Fibroblast of lung (primary cell): ENCODE measurements at regions not wholly inside any gene's neighbourhood (a gene's known extent, or its start where the extent isn't known, plus 50 kb on each side); places are given as distances from the start of the nearest gene placed in this dataset.

Experiments
- DNase-seq, 2 donors: peaks; one replicate each; pipeline versions ENCODE4 v3.0.0 to v3.0.0-alpha.2; 2010; ENCODE audit warnings: low read depth in 2 of 2
- H2AFZ ChIP-seq: 2 replicates; pipeline ENCODE4 v1.5.1; 2012; ENCODE audit warnings: low read length, control low read depth, inconsistent platforms
- H3K27ac ChIP-seq: 2 replicates; pipeline ENCODE4 v1.5.1; 2011; ENCODE audit warnings: low read length, control low read depth; ENCODE audit not compliant: insufficient read depth
- H3K27me3 ChIP-seq: 2 replicates; pipeline ENCODE4 v1.5.1; 2011; ENCODE audit warnings: mild to moderate bottlenecking, low read length; ENCODE audit not compliant: control insufficient read depth, insufficient read depth
- H3K36me3 ChIP-seq: 2 replicates; pipeline ENCODE4 v1.5.1; 2011; ENCODE audit warnings: low read length; ENCODE audit not compliant: control insufficient read depth, insufficient read depth
- H3K4me1 ChIP-seq: 2 replicates; pipeline ENCODE4 v1.5.1; 2011; ENCODE audit warnings: low read length; ENCODE audit not compliant: control insufficient read depth, insufficient read depth; ENCODE audit errors: extremely low read depth
- H3K4me2 ChIP-seq: 2 replicates; pipeline ENCODE4 v1.5.1; 2011; ENCODE audit warnings: low read length, control low read depth; ENCODE audit not compliant: insufficient read depth; ENCODE audit errors: extremely low read depth
- H3K4me3 ChIP-seq, 4 experiments: fragments of 200-600 bp in 1 of 4; sonication (generic) in 1 of 4; replicated peaks in 1 of 4; 2 replicates each; pipeline ENCODE4 v1.5.1; 2011 to 2016; ENCODE audit warnings: low read length in 4 of 4, low read depth in 3 of 4, mild to moderate bottlenecking in 3 of 4, control low read depth in 2 of 4, inconsistent platforms in 1 of 4, mixed read lengths in 1 of 4; ENCODE audit not compliant: insufficient read depth in 1 of 4; ENCODE audit errors: control extremely low read depth in 1 of 4
- H3K79me2 ChIP-seq: 2 replicates; pipeline ENCODE4 v1.5.1; 2012; ENCODE audit warnings: mild to moderate bottlenecking, low read length, inconsistent platforms; ENCODE audit not compliant: control insufficient read depth, insufficient read depth
- H3K9ac ChIP-seq: 2 replicates; pipeline ENCODE4 v1.5.1; 2011; ENCODE audit warnings: mild to moderate bottlenecking, low read length, control low read depth; ENCODE audit not compliant: insufficient read depth
- H3K9me3 ChIP-seq: 2 replicates; pipeline ENCODE4 v1.5.1; 2012; ENCODE audit warnings: low read depth, low read length; ENCODE audit not compliant: control insufficient read depth, insufficient read depth
- H4K20me1 ChIP-seq: 2 replicates; pipeline ENCODE4 v1.5.1; 2011; ENCODE audit warnings: low read length; ENCODE audit not compliant: control insufficient read depth, insufficient read depth; ENCODE audit errors: extremely low read depth
- CTCF ChIP-seq, 2 donors: IDR thresholded peaks in 1 of 2; conservative IDR thresholded peaks in 1 of 2; 1 replicate in 1 of 2; 2 replicates in 1 of 2; pipeline ENCODE4 v1.5.1; 2011 to 2012; ENCODE audit warnings: low read length in 2 of 2, control low read depth in 1 of 2, inconsistent platforms in 1 of 2, low read depth in 1 of 2, mild to moderate bottlenecking in 1 of 2
- EZH2 ChIP-seq: IDR thresholded peaks from 2 replicates; pipeline ENCODE4 v1.5.1; 2012; ENCODE audit warnings: low read length, control low read depth, mild to moderate bottlenecking; ENCODE audit errors: missing control alignments

- Histone ChIP-seq H3K36me3 (no peaks in the 10 kb centered on the region), H3K9me3 (no peaks in the 10 kb centered on the region), H3K79me2 (no peaks in the 10 kb centered on the region), H2AFZ (no peak overlapping the region), H3K4me3 (no peak overlapping the region), H4K20me1 (no peaks in the 10 kb centered on the region), H3K27me3 (no peaks in the 10 kb centered on the region), H3K27ac (no peak overlapping the region), H3K4me2 (no peak overlapping the region), H3K4me1 (no peaks in the 10 kb centered on the region), H3K9ac (no peak overlapping the region)
- no peak for TF ChIP-seq CTCF (conservative IDR thresholded peaks at IDR 0.05 in 1 of 2, IDR thresholded peaks at IDR 0.05 in 1 of 2; ENCODE audit: low read depth in 1 of 2, low read length in 2 of 2)
- no peak for TF ChIP-seq EZH2
- DNase-seq = peak; percentile 65 to 91
Observed at GRCh38 chr20:10857352-10858070, 183.7 kb upstream of the JAG1 start.

GRCh38 chr20:10861090-10861489 is 187.3 kb upstream of the JAG1 start:
- Histone ChIP-seq H3K4me1 (peaks cover 11% of the 10 kb centered on the region), H3K79me2 (no peaks in the 10 kb centered on the region), H3K27me3 (no peaks in the 10 kb centered on the region), H3K9ac (no peak overlapping the region), H3K9me3 (no peaks in the 10 kb centered on the region), H3K27ac (no peak overlapping the region), H2AFZ (no peak overlapping the region), H3K4me3 (no peak overlapping the region), H3K4me2 (no peak overlapping the region), H3K36me3 (no peaks in the 10 kb centered on the region), H4K20me1 (no peaks in the 10 kb centered on the region)
- DNase-seq = peak; percentile 63 to 97
- TF ChIP-seq EZH2 (no peak), CTCF (conservative IDR thresholded peaks at IDR 0.05 in 1 of 2, IDR thresholded peaks at IDR 0.05 in 1 of 2; ENCODE audit: low read depth in 1 of 2, low read length in 2 of 2) (no peak)

GRCh38 chr20:10861619-10862018 is 187.8 kb upstream of the JAG1 start:
- Histone ChIP-seq H3K9ac (no peak overlapping the region), H3K4me1 (peaks cover 11% of the 10 kb centered on the region), H3K4me2 (no peak overlapping the region), H3K79me2 (no peaks in the 10 kb centered on the region), H3K4me3 (no peak overlapping the region), H4K20me1 (no peaks in the 10 kb centered on the region), H3K27ac (no peak overlapping the region), H2AFZ (no peak overlapping the region), H3K27me3 (no peaks in the 10 kb centered on the region), H3K9me3 (no peaks in the 10 kb centered on the region), H3K36me3 (no peaks in the 10 kb centered on the region)
- TF ChIP-seq CTCF (conservative IDR thresholded peaks at IDR 0.05 in 1 of 2, IDR thresholded peaks at IDR 0.05 in 1 of 2; ENCODE audit: low read depth in 1 of 2, low read length in 2 of 2) (no peak), EZH2 (no peak)
- DNase-seq = peak in 1 of 2 donors; percentile 74
